HG03175 (cell line): ENCODE measurements at regions not wholly inside any gene's neighbourhood (a gene's known extent, or its start where the extent isn't known, plus 50 kb on each side); places are given as distances from the start of the nearest gene placed in this dataset.

Source experiments
- ATAC-seq: cut with Tn5 transposase; IDR thresholded peaks from one replicate; pipeline ENCODE4 v1.9.1; 2021; ENCODE audit warnings: mild to moderate bottlenecking, moderate library complexity; ENCODE audit not compliant: unreplicated experiment

DNA sequence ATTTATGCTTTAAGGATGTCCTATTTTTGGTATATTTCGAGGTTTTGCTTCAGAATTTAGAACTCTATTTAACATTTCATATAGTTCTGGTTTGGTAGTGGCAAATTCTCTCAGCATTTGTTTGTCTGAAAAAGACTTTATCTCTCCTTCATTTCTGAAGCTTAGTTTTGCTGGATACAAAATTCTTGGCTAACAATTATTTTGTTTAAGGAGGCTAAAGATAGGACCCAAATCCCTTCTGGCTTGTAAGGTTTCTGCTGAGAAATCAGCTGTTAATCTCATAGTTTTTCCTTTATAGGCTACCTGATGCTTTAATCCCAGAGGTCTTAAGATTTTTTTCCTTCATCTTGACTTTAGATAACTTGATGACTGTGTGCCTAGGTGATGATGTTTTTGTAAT lies 162.7 kb upstream of the B3GAT2 start:
- no peak for ATAC-seq

DNA sequence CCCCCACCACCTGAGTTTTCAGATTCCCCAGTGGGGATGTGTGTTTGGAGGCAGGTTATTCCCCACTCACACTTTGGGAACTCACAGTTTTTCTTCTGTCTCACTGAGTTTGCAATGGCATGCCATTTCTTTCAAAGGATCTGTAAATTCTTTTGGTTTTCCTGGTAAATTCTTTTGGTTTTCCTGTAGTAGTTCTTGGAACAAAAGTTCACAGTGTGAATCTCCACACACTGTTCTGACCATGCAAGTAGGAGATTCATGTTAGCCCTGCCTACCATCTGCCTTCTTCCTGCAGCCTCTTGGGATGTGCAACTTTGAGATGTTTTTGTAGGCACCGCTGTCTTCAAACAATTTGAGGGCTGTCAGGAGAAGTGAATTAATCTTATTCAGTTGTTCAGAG lies 165.6 kb upstream of the OGFRL1 start:
- ATAC-seq = no peak

DNA sequence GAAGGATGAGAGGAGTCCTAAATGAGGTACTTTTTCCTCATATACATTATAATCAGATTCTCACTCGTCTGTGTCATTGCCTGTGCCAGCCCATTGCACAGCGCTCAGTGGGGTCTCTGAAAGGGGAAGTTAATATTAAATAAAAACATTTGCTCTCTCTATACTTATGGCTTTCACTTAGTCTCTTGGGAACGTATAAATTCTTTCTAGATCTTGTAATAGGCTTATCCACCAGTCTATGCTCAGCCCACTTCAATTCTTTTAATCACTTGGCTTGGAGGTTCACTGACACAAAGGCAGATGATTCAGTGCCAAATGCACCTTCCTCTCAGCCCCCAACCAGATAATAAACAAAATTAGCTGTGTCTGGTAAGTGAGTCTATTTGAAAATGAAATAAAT lies 164.3 kb upstream of the OGFRL1 start:
- no peak for ATAC-seq

DNA sequence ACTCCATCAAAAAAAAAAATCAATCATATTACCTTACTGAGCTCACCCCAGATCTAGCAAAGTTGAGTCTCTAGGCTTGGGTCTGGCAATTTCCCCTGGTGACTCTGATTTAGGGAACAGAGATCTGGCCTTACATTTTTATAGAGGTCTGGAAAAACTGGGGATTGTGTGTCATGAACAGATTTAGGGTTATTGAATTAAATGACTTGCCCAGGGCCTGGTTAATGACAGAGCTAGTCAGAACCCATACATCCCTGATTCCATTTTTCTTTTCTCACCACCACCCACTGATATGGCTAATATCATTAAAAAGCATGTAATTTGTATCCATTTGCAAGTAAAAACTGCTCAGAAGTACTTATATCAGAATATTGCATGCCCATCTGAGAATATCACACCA lies 163.4 kb upstream of the OGFRL1 start:
- no peak for ATAC-seq

DNA sequence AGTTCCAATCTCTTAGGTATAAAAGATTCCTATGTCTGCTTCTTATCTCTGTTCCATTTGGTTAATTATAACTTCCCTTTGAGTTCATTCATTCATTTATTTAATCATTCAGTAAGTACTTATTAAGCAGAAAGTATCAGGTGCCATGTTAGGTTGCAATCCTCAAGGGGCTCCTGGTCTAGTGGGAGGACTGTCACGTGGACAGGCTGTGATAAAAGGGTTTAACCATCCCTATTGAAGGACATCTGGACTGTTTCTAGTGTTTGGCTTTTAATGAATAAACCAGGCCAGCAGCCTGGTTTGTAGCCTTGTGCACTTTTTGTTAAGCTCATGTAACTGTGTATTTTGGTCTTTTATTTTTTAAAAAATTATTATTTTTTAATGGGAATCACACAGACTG lies 162.1 kb upstream of the OGFRL1 start:
- no peak for ATAC-seq

DNA sequence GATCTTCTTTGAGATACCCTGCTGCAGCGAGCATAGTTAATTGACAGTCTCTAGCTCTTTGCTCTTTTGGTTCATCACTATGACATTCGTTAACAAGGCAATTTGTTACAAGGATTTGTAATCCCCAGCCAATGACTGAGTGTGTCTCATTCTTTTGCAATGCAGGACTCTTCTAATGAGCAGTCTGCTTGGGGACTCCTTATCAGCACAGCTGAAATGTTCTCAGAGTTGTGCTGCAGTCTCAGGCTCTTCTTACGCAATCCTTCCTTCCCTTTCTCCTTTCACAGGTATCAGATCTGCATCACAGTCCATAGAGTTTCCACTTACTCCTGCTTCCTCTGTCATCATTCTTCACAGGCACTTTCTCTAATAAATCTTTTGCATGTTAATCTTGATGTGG lies 161.2 kb upstream of the OGFRL1 start:
- ATAC-seq = no peak

DNA sequence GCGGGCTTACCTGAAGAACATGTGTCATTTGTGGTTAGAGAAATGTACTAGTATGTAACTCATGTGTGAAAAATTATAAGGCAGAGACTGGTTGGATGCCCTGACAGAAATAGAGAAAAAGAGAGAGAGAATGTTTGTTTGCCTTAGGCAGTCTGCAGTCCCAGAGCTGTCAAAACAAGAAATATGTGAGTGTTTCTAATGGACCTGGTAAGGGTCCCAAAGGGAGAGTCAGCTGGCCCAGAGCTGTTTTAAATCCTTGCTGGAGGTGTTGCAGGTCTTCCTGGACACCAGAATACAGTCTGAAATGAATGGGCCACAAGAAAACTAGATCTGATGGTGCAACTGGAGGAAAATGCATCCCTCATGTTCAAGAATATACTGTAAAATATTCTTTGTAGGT lies 158.3 kb upstream of the OGFRL1 start:
- no peak for ATAC-seq

DNA sequence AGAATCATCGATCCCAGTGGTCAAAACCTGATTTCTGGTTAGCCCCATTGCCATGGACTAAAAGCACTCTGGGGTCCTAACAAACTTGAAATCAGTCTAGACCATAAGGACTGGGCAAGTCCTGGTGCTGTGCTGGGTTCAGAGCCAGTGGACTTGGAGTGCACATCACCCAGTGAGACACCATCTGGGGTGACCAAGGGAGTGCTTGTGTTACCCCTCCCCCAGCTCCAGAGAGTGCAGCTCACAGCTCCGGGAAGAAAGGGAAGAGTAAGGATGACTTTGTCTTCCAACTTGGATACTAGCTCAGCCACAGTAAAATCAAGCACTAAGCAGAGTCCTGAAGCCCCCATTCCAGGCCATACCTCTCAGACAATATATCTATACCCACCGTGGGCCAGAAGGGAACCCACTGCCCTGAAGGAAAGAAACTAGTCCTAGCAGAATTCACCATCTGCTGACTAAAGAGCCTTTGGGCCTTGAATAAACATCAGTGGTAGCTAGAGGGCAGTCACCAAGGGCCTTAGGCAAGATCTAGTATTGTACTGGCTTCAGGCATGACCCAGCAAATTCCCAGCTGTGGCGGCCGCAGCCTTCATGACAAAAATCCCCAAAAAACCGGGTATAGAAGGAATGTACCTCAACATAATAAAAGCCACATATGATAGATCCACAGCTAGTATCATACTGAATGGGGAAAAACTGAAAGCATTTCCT lies 153.5 kb upstream of the OGFRL1 start:
- no peak for ATAC-seq

DNA sequence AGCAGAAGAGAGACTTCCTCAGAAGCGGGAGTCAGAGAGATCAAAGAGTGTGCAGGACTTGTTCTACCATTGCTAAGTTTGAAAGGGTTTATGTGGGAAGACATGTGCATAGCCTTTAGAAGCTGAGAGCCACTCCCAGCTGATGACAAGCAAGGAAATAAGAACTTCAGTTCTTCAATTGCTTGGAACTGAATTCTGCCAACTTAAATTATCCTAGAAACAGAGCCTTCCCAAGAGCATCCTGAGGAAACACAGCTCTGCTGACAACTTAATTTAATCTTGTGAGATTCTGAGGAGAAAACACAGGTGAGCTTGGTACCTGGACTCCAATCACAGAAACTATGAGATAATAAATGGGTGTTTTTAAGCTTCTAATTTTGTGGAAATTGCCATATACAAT lies 150.6 kb upstream of the OGFRL1 start:
- ATAC-seq = no peak

DNA sequence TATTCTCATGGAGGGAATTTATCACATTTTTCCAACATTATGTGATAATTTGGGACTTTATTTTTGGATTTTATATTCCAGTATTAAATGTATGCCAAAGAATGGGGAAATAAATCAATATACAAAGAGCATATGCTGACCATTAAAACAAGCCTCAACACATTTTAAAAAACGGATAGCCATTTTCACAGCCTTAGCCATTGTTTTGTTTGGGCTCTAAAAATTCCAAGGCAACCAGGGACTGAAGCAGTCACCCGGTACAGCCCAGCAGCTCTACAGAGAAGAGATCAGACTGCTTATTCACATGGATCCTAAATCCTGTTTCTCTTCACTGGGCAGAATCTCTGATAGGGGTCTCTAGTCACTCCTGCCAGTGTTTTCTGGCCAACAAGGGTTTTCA lies 150.2 kb upstream of the OGFRL1 start:
- no peak for ATAC-seq

DNA sequence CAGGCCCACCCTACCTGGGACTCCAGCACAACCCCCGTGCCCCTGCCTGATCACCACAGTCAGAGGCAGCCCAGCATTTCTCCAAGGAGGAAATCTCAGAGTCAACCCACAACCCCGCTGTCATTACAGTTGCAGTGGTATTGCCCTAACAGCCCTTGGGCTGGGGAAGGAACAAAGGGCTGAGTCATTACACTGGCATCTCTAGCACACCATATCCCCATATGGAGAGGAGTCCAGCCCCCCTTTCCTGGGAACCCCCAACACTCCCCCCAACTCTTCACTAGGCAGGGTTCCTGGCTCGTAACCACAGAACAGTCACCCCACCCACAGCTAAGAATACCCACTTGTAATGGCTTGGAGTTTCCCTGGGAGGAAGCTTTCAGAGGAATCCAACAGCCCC lies 149.4 kb upstream of the OGFRL1 start:
- no peak for ATAC-seq

DNA sequence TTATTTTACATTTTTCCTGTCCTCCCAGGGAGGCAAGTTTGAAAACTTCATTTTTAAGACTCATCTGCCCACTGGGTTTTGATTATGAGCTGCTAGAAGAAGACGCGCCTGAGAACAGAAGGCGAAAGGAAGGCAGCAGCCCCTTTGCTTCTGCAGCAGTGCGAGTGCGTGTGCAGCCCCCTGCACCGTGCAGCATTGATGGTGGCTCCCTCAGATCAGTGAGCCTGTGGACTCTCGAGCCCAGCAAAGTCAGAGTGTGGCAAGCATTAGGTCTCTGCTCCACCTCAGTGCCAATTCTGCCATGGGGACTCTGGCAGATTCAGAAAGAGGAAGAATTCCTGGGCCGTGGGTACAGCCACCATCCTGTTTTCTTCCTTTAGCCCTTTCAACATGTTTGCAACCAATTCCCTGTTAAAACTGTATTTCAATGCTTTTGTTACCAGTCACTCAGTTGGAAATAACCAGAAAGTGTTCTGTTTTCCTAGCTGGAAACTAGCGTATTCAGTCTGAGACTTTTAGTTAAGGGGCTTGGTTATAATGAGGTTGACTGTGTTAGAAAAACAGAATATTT lies 134.8 kb upstream of the OGFRL1 start:
- ATAC-seq = no peak

DNA sequence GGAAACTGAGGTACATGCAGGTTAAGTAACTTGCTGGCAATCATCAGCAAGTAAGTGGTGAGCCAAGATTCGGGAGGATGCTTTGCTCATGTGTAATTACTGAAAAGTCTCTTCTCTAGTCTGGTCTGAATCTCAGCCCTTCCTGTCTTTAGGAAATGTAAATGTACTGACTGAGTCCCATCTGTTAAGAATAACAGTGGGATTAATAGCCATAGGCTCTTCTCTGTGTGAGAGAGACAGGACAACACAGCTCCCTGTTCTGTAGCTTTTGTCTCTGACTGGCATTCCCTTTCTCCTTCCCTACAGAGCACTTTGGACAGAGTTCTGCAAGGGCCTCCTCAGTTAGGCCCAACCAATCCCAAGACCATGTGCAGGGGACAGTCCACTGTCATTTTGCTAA lies 131.3 kb upstream of the OGFRL1 start:
- no peak for ATAC-seq

DNA sequence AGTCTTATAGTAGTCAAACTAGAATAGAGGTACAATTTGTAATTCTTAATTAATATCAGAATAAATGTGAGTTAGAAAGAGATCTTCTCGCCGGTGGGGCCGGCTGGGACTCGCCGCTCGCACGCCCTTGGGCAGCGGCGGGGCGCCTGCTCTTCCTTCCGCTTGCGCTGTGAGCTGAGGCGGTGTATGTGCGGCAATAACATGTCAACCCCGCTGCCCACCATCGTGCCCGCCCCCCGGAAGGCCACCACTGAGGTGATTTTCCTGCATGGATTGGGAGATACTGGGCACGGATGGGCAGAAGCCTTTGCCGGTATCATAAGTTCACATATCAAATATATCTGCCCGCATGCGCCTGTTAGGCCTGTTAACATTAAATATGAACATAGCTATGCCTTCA lies 123.7 kb upstream of the OGFRL1 start:
- no peak for ATAC-seq

DNA sequence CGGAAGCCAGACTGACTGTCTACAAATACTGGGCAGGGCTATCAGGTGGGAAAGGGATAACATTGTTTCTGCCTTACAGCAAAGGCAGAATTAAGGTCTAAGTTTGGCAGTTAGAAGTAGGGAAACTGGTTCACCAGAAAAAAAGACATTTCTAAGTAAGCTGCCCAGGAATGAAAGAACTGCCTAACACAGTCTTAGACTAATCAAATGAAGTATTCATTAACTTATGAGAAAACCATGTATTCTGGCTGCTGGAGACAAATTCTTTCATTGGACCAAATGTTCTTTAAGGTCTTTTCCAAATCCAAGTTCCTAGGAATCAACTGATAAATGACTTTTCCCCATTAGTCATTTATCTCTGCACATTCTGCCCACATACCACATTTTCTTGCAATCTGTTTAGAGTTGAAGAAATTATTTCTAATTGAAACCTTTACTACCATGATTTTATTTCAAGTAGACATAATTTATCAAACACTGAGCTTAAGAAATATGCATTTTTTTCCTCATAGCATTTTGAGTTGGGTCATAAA lies 120.3 kb upstream of the OGFRL1 start:
- no peak for ATAC-seq

DNA sequence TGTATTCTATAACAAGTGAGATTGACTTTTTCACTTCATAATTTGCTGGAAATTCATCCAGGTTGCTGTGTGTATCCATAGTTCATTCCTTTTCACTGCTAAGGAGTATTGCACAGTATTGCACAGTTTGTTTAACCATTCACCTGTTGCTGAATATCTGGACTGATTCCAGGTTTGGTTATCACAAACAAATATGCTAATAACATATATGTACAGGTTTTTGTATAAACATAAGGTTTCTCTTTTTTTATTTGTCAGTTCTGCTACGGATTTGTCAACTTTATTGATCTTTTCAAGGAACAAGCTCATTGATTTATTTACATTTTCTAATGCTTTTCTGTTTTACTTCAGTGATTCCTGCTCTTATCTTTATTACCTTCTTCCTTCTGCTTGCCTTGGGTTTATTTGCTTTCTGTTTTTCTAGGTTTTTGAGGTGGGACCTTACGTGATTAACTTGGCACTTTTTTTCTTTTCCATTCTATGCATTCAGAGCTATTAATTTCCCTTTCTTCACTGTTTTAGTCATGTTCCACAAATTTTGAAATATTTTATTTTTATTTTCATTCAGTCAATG lies 117.0 kb upstream of the OGFRL1 start:
- no peak for ATAC-seq

DNA sequence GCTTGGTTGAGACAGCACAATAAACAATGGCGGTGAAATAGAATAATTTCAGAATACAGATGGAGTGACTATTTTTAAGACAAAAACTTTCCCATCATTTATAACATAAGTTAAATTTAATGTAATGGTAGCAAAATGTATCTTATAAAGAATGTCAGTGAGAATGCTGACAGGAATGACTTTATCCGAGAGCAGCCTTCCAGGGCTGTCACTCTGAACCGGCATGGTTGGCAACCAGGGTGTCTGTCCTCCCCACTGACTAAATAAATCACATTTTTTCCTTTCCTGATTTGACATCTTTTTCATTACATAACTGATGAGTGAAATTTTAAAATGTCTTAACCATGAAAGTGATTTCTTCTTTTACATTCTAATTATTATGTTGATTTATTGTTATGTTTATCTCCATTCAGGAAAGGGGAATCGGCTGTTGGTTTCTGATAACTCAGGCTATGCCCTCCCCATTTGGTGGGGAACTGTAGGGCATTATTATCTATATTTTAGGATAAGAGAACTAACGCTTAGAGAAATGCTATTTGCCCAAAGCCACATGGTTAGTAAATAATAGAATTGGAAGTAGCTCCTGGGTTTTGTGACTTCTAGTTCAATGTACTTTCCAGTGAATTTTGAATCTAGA lies 109.2 kb upstream of the OGFRL1 start:
- no peak for ATAC-seq

DNA sequence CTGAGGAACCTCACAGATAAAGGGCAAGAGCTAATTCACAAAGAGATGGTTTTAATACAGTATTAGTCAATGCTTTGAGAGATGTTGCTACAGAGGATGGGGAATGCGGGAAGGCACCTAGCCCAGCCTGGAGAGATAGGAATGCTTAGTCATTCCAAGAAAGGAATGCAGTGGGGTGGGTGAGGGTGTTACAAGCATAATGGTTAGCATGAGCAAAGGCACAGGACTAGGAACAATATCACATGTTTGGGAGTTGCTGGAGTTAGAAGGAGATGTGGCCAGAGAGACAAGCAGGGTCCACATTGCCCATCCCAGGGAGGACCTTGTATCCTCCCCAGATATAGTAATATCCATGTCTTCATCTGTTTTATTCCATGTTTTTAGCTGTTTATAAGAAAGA lies 107.0 kb upstream of the OGFRL1 start:
- ATAC-seq = no peak

DNA sequence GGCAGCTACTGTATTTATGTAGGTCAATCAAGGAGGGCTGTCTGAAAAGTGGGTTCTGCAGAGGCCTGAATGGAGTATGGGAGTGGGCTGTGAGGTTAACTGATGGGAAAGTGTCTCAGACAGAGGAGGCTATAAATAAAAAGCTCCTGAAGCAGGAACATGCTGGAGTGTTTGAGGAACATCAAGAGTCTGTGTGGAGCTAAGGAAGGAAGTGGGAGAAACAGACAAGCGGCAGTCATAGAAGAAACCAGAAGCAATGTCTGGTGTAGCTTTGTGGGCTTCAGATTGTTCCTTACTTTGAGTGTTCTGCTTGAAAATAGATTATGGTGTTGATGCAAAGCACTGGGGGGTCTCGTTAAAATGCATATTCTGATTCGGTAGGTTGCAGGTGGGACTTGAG lies 101.5 kb upstream of the OGFRL1 start:
- ATAC-seq = no peak

DNA sequence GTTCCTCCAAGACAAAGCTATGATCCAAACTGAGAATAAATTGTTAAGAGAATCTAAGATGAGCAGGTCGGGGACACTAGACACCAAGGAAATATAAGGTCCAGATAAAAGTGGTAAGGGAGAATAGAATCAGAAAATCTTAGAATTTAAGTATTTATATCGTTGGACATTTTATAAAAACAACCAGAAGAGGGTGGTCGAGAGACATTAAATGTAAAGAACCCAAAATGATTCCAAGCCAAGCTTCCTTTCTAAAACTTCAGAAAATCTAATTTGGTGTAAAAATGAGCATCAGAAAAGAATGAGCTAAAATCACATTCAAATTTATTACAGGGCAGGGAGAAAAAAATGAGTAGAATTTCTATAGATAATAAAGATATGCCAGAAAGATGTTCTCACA lies 97.8 kb upstream of the OGFRL1 start:
- no peak for ATAC-seq

DNA sequence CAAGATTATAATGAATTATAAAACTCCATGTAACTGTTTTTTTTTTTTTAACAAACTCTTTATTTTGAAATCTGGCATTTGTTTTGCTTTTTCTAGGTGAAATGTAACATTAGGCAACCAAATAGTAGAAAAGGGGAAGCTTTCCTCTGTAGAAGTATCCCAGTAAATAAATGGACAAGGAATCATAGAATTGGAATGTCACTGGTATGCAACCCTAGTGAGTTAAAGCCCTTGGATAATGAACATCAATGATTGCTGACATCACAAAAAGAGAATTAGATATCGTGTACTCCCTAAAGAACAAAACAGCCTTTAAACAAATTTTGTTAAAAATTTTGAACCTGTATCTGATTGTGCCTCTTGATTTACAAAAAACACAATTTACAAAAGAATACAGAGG lies 93.9 kb upstream of the OGFRL1 start:
- ATAC-seq = no peak

DNA sequence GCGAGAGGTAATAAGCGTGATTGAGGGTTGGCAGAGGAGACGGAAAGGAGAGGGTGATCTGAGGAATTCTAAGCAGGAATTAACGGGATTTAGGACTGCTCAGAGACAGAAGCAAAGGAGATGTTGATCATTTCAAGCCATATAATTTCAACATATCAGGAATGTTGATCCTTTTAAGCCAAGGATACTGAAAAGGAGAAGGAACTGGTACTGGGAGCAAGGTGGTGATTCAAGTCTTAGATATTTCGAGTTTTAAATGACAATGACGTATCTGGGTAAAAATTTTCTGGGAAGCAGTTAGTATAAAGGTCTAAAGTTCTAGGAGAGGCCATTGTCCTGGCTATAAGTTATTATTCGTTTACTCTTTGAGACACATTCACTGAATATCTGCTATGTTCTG lies 91.3 kb upstream of the OGFRL1 start:
- ATAC-seq = no peak
